CD4-positive, alpha-beta T cell (primary cell): ENCODE measurements at regions not wholly inside any gene's neighbourhood (a gene's known extent, or its start where the extent isn't known, plus 50 kb on each side); places are given as distances from the start of the nearest gene placed in this dataset.

Experiments
- ATAC-seq: fragments of 200-7000 bp; cut with Tn5 transposase; one replicate; pipeline ENCODE4 v1.10.0; 2022; ENCODE audit warnings: mild to moderate bottlenecking; ENCODE audit not compliant: poor library complexity
- CTCF ChIA-PET: fragments of 350-600 bp; sonication (Branson Sonifier 250); formaldehyde crosslinking; loops from one replicate; lab custom pipeline; 2021; ENCODE audit warnings: antibody characterized with exemption, inconsistent platforms; lab: Charles Lee
- POLR2A ChIA-PET: fragments of 350-600 bp; sonication (Branson Sonifier 250); formaldehyde crosslinking; loops from one replicate; lab custom pipeline; 2021; ENCODE audit warnings: antibody characterized with exemption, inconsistent platforms; lab: Charles Lee
- DNase-seq, 14 experiments: peaks; one replicate each; pipeline ENCODE4 v3.0.0-alpha.2; 2013 to 2020; ENCODE audit warnings: mixed read lengths in 2 of 14
- H3K27ac ChIP-seq, 2 donors: one replicate each; pipeline versions ENCODE4 v1.5.1 to v1.7.0; 2013; ENCODE audit warnings: low read length in 2 of 2, low read depth in 1 of 2, mild to moderate bottlenecking in 1 of 2
- H3K27me3 ChIP-seq, 2 experiments: 1 replicate in 1 of 2; 2 replicates in 1 of 2; pipeline versions ENCODE4 v1.6.1 to v1.7.0; 2013; ENCODE audit warnings: low read length in 2 of 2, control low read depth in 1 of 2, mild to moderate bottlenecking in 1 of 2, moderate library complexity in 1 of 2; ENCODE audit not compliant: insufficient read depth in 2 of 2, control insufficient read depth in 1 of 2
- H3K36me3 ChIP-seq: one replicate; pipeline ENCODE4 v1.6.1; 2013; ENCODE audit warnings: low read length, control low read depth; ENCODE audit not compliant: insufficient read depth
- H3K4me1 ChIP-seq: one replicate; pipeline ENCODE4 v1.6.1; 2013; ENCODE audit warnings: low read length, control low read depth; ENCODE audit not compliant: insufficient read depth
- H3K4me3 ChIP-seq: one replicate; pipeline ENCODE4 v1.5.1; 2013; ENCODE audit warnings: mild to moderate bottlenecking, low read length, moderate library complexity
- H3K9me3 ChIP-seq, 2 experiments: 1 replicate in 1 of 2; 2 replicates in 1 of 2; pipeline versions ENCODE4 v1.6.1 to v1.7.0; 2013; ENCODE audit warnings: low read length in 2 of 2, mild to moderate bottlenecking in 2 of 2, control low read depth in 1 of 2, moderate library complexity in 1 of 2; ENCODE audit not compliant: control insufficient read depth in 1 of 2, insufficient read depth in 1 of 2
- H3K27ac Mint-ChIP-seq: one replicate; pipeline ENCODE4 v1.8.0; 2020; ENCODE audit warnings: mixed read lengths
- H3K27me3 Mint-ChIP-seq: one replicate; pipeline ENCODE4 v1.8.0; 2021; ENCODE audit warnings: mixed read lengths
- H3K36me3 Mint-ChIP-seq: one replicate; pipeline ENCODE4 v1.8.0; 2021; ENCODE audit warnings: low read depth, mixed read lengths
- H3K4me1 Mint-ChIP-seq: one replicate; pipeline ENCODE4 v1.8.0; 2021; ENCODE audit warnings: low read depth, mixed read lengths
- H3K4me3 Mint-ChIP-seq: one replicate; pipeline ENCODE4 v1.8.0; 2020; ENCODE audit warnings: mild to moderate bottlenecking, mixed read lengths
- H3K9me3 Mint-ChIP-seq: one replicate; pipeline ENCODE4 v1.8.0; 2020; ENCODE audit warnings: mixed read lengths
- CTCF ChIP-seq: fragments of 200-600 bp; IDR thresholded peaks from one replicate; pipeline ENCODE4 v1.8.0; 2022; ENCODE audit warnings: antibody characterized with exemption, mild to moderate bottlenecking
- intact Hi-C, 2 experiments: fragments of 100-400 bp; cut with DNase I in 1 of 2; cut with micrococcal nuclease in 1 of 2; formaldehyde crosslinking; loops; one replicate each; pipeline versions ENCODE4 v1.15.1 to v1.9.0; 2023 to 2025; cut with DNase I, micrococcal nuclease

GRCh38 chr2:173644146-173644545, 289.5 kb downstream of the CDCA7 start:
- ChIA-PET CTCF (no interaction called here), POLR2A (no interaction called here)
- intact Hi-C loops = no loop called here
- H3K4me3 ChIP-seq = no peak overlapping the region
- H3K9me3 Mint-ChIP-seq = no peaks in the 10 kb centered on the region
- no peaks in the 10 kb centered on the region for H3K36me3 ChIP-seq
- DNase-seq (no peak), ATAC-seq (no peak)
- H3K36me3 Mint-ChIP-seq = no peaks in the 10 kb centered on the region
- TF ChIP-seq CTCF = no peak
- H3K27ac ChIP-seq = no peak overlapping the region
- H3K4me1 Mint-ChIP-seq = no peaks in the 10 kb centered on the region
- H3K27me3 Mint-ChIP-seq = peaks cover 6% of the 10 kb centered on the region
- H3K4me3 Mint-ChIP-seq = no peak overlapping the region
- H3K4me1 ChIP-seq = no peaks in the 10 kb centered on the region
- H3K9me3 ChIP-seq = no peaks in the 10 kb centered on the region
- H3K27me3 ChIP-seq = peaks cover 0 to 3% of the 10 kb centered on the region in 2 experiments
- H3K27ac Mint-ChIP-seq = no peak overlapping the region

GRCh38 chr2:173647681-173648311, 293.1 kb downstream of the CDCA7 start:
- H3K4me1 ChIP-seq = no peaks in the 10 kb centered on the region
- ATAC-seq = no peak
- peaks cover 16% of the 10 kb centered on the region for H3K27me3 Mint-ChIP-seq
- no peaks in the 10 kb centered on the region for H3K36me3 Mint-ChIP-seq
- POLR2A ChIA-PET = no interaction called here
- H3K27ac Mint-ChIP-seq = no peak overlapping the region
- H3K27ac ChIP-seq = no peak overlapping the region
- H3K27me3 ChIP-seq = peaks cover 3 to 5% of the 10 kb centered on the region in 2 experiments
- H3K4me3 Mint-ChIP-seq = no peak overlapping the region
- H3K4me3 ChIP-seq = no peak overlapping the region
- CTCF ChIA-PET = no interaction called here
- no peaks in the 10 kb centered on the region for H3K36me3 ChIP-seq
- DNase-seq = no peak
- no peak for TF ChIP-seq CTCF
- H3K4me1 Mint-ChIP-seq = no peaks in the 10 kb centered on the region
- H3K9me3 Mint-ChIP-seq = no peaks in the 10 kb centered on the region
- intact Hi-C loops = no loop called here
- H3K9me3 ChIP-seq = peaks cover 0 to 3% of the 10 kb centered on the region in 2 experiments

GRCh38 chr2:173648816-173649215, 294.1 kb downstream of the CDCA7 start:
- ATAC-seq = no peak
- CTCF ChIA-PET = no interaction called here

More at GRCh38 chr2:173648816-173649215, 294.1 kb downstream of the CDCA7 start:
- Histone ChIP-seq H3K36me3 (no peaks in the 10 kb centered on the region), H3K9me3 (peaks cover 0 to 3% of the 10 kb centered on the region in 2 experiments), H3K27me3 (peaks cover 3 to 5% of the 10 kb centered on the region in 2 experiments), H3K4me1 (no peaks in the 10 kb centered on the region), H3K27ac (no peak overlapping the region), H3K4me3 (no peak overlapping the region)
- peaks cover 20% of the 10 kb centered on the region for H3K27me3 Mint-ChIP-seq
- H3K9me3 Mint-ChIP-seq = no peaks in the 10 kb centered on the region
- H3K4me1 Mint-ChIP-seq = no peaks in the 10 kb centered on the region
- no peak for TF ChIP-seq CTCF
- H3K4me3 Mint-ChIP-seq = no peak overlapping the region
- POLR2A ChIA-PET = no interaction called here
- intact Hi-C loops = no loop called here
- no peak overlapping the region for H3K27ac Mint-ChIP-seq
- DNase-seq = no peak
- H3K36me3 Mint-ChIP-seq = no peaks in the 10 kb centered on the region
